OCI-LY1 (cell line): ENCODE measurements at regions not wholly inside any gene's neighbourhood (a gene's known extent, or its start where the extent isn't known, plus 50 kb on each side); places are given as distances from the start of the nearest gene placed in this dataset.

Experiments
- H2AFZ ChIP-seq: fragments of 200-600 bp; sonication (generic), shearing (Covaris generic); 2 replicates; pipeline ENCODE4 v1.6.0; 2014; ENCODE audit warnings: antibody characterized with exemption, mild to moderate bottlenecking, low read length
- H3F3A ChIP-seq: fragments of 200-600 bp; sonication (generic), shearing (Covaris generic); 2 replicates; pipeline ENCODE4 v1.6.0; 2014; ENCODE audit warnings: mild to moderate bottlenecking, antibody characterized with exemption, low read length, moderate library complexity; ENCODE audit not compliant: insufficient read depth
- H3K27ac ChIP-seq: fragments of 200-600 bp; sonication (generic); 2 replicates; pipeline ENCODE4 v1.5.1; 2014; ENCODE audit warnings: low read length, mixed run types, mild to moderate bottlenecking, low read depth; ENCODE audit not compliant: poor library complexity, severe bottlenecking
- H3K27me3 ChIP-seq: fragments of 200-600 bp; sonication (generic); 2 replicates; pipeline ENCODE4 v1.6.0; 2014; ENCODE audit warnings: antibody characterized with exemption, mild to moderate bottlenecking, low read length, moderate library complexity; ENCODE audit not compliant: insufficient read depth
- H3K36me3 ChIP-seq: fragments of 200-600 bp; sonication (generic); 2 replicates; pipeline ENCODE4 v1.6.1; 2014; ENCODE audit warnings: mild to moderate bottlenecking, antibody characterized with exemption, low read length, moderate library complexity, mixed read lengths; ENCODE audit not compliant: insufficient read depth
- H3K4me1 ChIP-seq: fragments of 200-600 bp; sonication (generic); 2 replicates; pipeline ENCODE4 v1.5.1; 2014; ENCODE audit warnings: mild to moderate bottlenecking, low read length, moderate library complexity; ENCODE audit not compliant: insufficient read depth, severe bottlenecking
- H3K4me2 ChIP-seq: fragments of 200-600 bp; sonication (generic), shearing (Covaris generic); 2 replicates; pipeline ENCODE4 v1.6.1; 2014; ENCODE audit warnings: low read length
- H3K4me3 ChIP-seq: fragments of 200-600 bp; sonication (generic); 2 replicates; pipeline ENCODE4 v1.5.1; 2014; ENCODE audit warnings: low read length, low read depth, mild to moderate bottlenecking, mixed read lengths; ENCODE audit not compliant: poor library complexity, severe bottlenecking
- H3K79me2 ChIP-seq: fragments of 200-600 bp; shearing (Covaris generic); 2 replicates; pipeline ENCODE4 v1.6.1; 2016; ENCODE audit warnings: mixed run types, low read length, mixed read lengths; ENCODE audit not compliant: insufficient read depth
- H3K9ac ChIP-seq: fragments of 200-600 bp; sonication (generic), shearing (Covaris generic); 2 replicates; pipeline ENCODE4 v1.6.1; 2014; ENCODE audit warnings: mild to moderate bottlenecking, low read length, mixed read lengths
- H3K9me2 ChIP-seq: fragments of 200-600 bp; sonication (generic), shearing (Covaris generic); 2 replicates; pipeline ENCODE4 v1.6.1; 2014; ENCODE audit warnings: low read depth, mild to moderate bottlenecking, low read length, mixed read lengths
- H3K9me3 ChIP-seq: fragments of 200-600 bp; shearing (Covaris generic); 2 replicates; pipeline ENCODE4 v1.6.1; 2014; ENCODE audit warnings: low read length, mixed read lengths
- H4K20me1 ChIP-seq: fragments of 200-600 bp; sonication (generic), shearing (Covaris generic); 2 replicates; pipeline ENCODE4 v1.6.0; 2016; ENCODE audit warnings: mild to moderate bottlenecking, low read length; ENCODE audit not compliant: insufficient read depth
- EZH2 ChIP-seq: fragments of 200-600 bp; sonication (generic), shearing (Covaris generic); IDR thresholded peaks from 2 replicates; pipeline ENCODE4 v1.8.0; 2017; ENCODE audit warnings: borderline replicate concordance, mixed run types, mild to moderate bottlenecking, antibody characterized with exemption, low read length, moderate library complexity, mixed read lengths
- TF ChIP-seq, protein P1 (sequence below): fragments of 200-600 bp; sonication (generic), shearing (Covaris generic); IDR thresholded peaks from 2 replicates; pipeline ENCODE4 v1.5.1; 2017; ENCODE audit warnings: mild to moderate bottlenecking, antibody characterized with exemption, low read length, moderate library complexity, mixed read lengths

DNA sequence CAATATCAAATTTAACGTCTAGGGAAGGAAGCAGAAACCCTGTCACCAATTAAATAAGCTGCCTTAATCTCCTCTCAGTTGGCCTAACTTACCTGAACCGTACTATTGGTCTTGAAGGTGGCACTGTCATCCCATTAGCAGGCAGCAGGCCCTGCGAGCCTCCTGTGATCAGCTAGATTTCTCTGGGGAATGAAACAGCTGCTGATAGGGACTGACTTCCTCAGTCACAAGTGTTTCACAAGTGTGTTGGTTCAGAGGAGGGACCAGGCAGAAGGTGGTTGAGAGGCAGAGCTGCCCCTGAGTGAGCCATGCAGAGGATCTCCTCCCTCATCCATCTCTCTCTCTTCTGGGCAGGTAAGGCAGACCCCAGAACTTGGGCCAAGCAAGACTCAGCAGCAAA, 166.8 kb downstream of the DAD1 start:
- Histone ChIP-seq H2AFZ (no peak overlapping the region), H3F3A (no peaks in the 10 kb centered on the region), H3K4me3 (no peak overlapping the region), H3K4me1 (peaks cover 21% of the 10 kb centered on the region), H3K27me3 (no peaks in the 10 kb centered on the region), H3K27ac (no peak overlapping the region), H3K9me2 (no peaks in the 10 kb centered on the region), H4K20me1 (no peaks in the 10 kb centered on the region), H3K9me3 (no peaks in the 10 kb centered on the region), H3K79me2 (no peaks in the 10 kb centered on the region), H3K9ac (no peak overlapping the region), H3K4me2 (no peak overlapping the region), H3K36me3 (no peaks in the 10 kb centered on the region; the same call in 1 of the 2 replicates)
- TF ChIP-seq, protein P1, sequence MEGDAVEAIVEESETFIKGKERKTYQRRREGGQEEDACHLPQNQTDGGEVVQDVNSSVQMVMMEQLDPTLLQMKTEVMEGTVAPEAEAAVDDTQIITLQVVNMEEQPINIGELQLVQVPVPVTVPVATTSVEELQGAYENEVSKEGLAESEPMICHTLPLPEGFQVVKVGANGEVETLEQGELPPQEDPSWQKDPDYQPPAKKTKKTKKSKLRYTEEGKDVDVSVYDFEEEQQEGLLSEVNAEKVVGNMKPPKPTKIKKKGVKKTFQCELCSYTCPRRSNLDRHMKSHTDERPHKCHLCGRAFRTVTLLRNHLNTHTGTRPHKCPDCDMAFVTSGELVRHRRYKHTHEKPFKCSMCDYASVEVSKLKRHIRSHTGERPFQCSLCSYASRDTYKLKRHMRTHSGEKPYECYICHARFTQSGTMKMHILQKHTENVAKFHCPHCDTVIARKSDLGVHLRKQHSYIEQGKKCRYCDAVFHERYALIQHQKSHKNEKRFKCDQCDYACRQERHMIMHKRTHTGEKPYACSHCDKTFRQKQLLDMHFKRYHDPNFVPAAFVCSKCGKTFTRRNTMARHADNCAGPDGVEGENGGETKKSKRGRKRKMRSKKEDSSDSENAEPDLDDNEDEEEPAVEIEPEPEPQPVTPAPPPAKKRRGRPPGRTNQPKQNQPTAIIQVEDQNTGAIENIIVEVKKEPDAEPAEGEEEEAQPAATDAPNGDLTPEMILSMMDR = no peak
- TF ChIP-seq EZH2 = no peak

DNA sequence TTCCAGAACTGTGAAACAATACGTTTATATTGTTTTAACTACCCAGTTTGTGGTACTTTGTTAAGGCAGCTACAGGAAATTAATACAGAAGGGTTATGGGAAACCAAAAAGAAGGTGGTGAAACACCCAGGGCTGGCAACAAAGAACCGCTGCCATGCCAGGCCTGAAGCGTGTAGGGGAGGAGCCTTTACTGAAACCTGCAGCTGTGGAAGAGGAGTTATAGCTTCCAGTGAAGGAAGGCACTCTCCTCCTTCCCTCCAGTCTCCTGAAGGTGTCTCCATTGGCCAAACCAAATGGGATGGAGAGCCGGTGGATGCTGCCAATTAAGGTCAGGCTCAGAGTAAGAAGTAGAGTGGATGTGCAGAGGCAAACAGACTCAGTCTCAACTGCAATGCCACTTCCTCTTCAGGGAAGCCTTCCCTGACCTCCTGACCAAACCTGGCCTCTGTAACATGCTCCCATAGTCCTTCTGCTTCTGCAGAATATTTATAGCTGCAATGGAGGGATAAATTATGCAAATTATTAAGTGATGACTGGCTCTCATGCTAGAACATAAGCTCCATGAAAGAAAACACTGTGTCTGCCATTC, 168.3 kb downstream of the DAD1 start:
- Histone ChIP-seq H3K9ac (no peak overlapping the region), H3K9me2 (no peaks in the 10 kb centered on the region), H2AFZ (no peak overlapping the region), H3K27me3 (no peaks in the 10 kb centered on the region), H4K20me1 (no peaks in the 10 kb centered on the region), H3K36me3 (no peaks in the 10 kb centered on the region; the same call in 1 of the 2 replicates), H3K9me3 (no peaks in the 10 kb centered on the region), H3K4me3 (no peak overlapping the region), H3K4me1 (peaks cover 21% of the 10 kb centered on the region), H3F3A (no peaks in the 10 kb centered on the region), H3K27ac (no peak overlapping the region), H3K79me2 (no peaks in the 10 kb centered on the region), H3K4me2 (no peak overlapping the region)
- no peak for TF ChIP-seq EZH2
- TF ChIP-seq, protein P1 = no peak

DNA sequence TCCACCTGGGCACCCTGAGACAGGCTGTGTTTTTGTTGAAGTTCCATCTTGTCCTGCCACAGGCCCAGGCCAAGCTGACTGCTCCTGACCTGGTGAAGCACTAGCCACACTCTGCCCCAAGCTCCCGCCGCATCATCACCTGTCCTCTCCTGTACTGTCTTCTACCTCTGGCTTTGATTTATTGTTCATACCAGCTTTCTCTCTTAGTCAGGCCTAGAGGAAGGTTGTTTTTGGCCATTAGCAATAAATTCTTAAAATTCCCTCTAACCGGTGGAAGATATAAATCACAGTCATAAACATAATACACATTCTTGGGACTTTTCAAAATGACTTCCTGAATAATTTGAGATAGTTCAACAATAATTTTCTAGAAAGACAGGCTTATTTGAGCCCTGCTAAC, 169.4 kb downstream of the DAD1 start:
- H2AFZ ChIP-seq = no peak overlapping the region
- H3K27ac ChIP-seq = no peak overlapping the region
- H3K27me3 ChIP-seq = no peaks in the 10 kb centered on the region
- H3K4me1 ChIP-seq = peaks cover 21% of the 10 kb centered on the region
- H3K9ac ChIP-seq = no peak overlapping the region
- H3K9me2 ChIP-seq = no peaks in the 10 kb centered on the region
- no peak overlapping the region for H3K4me3 ChIP-seq
- no peaks in the 10 kb centered on the region for H4K20me1 ChIP-seq
- H3K9me3 ChIP-seq = no peaks in the 10 kb centered on the region
- no peak overlapping the region for H3K4me2 ChIP-seq
- no peaks in the 10 kb centered on the region for H3F3A ChIP-seq
- TF ChIP-seq, protein P1 = no peak
- TF ChIP-seq EZH2 = no peak
- H3K36me3 ChIP-seq = no peaks in the 10 kb centered on the region; the same call in 1 of the 2 replicates
- H3K79me2 ChIP-seq = no peaks in the 10 kb centered on the region
